ENCODE measurements at regions not wholly inside any gene's neighbourhood (a gene's known extent, or its start where the extent isn't known, plus 50 kb on each side); places are given as distances from the start of the nearest gene placed in this dataset.

GRCh38 chr9:110141227-110141793 is 66.6 kb downstream of the C9orf152 start:
- TF ChIP-seq ZNF766 (CRISPR knock-in tag; IDR thresholded peaks at IDR 0.05; ENCODE audit: borderline replicate concordance) = no peak
- no peak for TF ChIP-seq ZBTB1 (CRISPR knock-in tag; IDR thresholded peaks at IDR 0.05; ENCODE audit: borderline replicate concordance)
- TF ChIP-seq GABPA (IDR thresholded peaks at IDR 0.05; ENCODE audit: low read depth, low read length) = no peak
- no peak for TF ChIP-seq GABPA (CRISPR knock-in tag; IDR thresholded peaks at IDR 0.05; ENCODE audit: low read depth)
- TF ChIP-seq MAX (IDR thresholded peaks at IDR 0.05) = no peak
- no peak for TF ChIP-seq ZMYM2 (CRISPR knock-in tag; IDR thresholded peaks at IDR 0.05)
- no peak for TF ChIP-seq NR2C2 (CRISPR knock-in tag; IDR thresholded peaks at IDR 0.05; ENCODE audit: borderline replicate concordance)
- TF ChIP-seq JUN (CRISPR knock-in tag; IDR thresholded peaks at IDR 0.05) = no peak
- TF ChIP-seq DNMT3B (CRISPR knock-in tag; conservative IDR thresholded peaks at IDR 0.05) = no peak
- no peak for TF ChIP-seq ZNF670 (CRISPR knock-in tag; IDR thresholded peaks at IDR 0.05; ENCODE audit: borderline replicate concordance)
- TF ChIP-seq FOXA1 (IDR thresholded peaks at IDR 0.05) = no peak
- no peak for TF ChIP-seq FOXA1 (CRISPR knock-in tag; IDR thresholded peaks at IDR 0.05)
- no peak for TF ChIP-seq HDAC2 (CRISPR knock-in tag; IDR thresholded peaks at IDR 0.05)
- TF ChIP-seq CTCF (CRISPR knock-in tag; IDR thresholded peaks at IDR 0.05) = no peak
- no peak for TF ChIP-seq GFI1 (CRISPR knock-in tag; IDR thresholded peaks at IDR 0.05; ENCODE audit: borderline replicate concordance)
